ENCODE measurements at regions not wholly inside any gene's neighbourhood (a gene's known extent, or its start where the extent isn't known, plus 50 kb on each side); places are given as distances from the start of the nearest gene placed in this dataset.

DNA sequence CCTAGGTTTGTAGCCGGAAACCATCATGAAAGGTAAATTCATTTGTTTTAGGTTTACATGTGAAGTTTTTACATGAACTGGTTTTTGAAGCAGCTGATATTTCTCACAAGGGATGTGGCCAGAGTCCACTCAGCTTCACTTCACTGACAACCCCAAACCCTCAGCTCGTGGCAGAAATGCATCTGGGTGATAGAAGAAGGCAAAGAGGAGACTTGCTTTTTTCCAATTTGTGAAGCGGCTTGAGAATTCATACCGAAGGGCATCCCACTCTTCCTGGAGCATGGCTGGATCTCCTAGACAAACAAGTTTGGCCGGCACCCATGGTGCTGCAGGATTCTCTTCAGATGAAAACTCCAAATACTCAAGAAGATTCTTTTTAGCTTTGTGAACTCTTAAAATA is 392.8 kb upstream of the CNR1 start:
- DNase-seq = no peak

- DNase-seq = no peak
Observed at GRCh38 chr6:88556663-88557062, 390.5 kb upstream of the CNR1 start.

- DNase-seq = no peak
Observed at GRCh38 chr6:88548891-88549505, 382.9 kb upstream of the CNR1 start.

DNA sequence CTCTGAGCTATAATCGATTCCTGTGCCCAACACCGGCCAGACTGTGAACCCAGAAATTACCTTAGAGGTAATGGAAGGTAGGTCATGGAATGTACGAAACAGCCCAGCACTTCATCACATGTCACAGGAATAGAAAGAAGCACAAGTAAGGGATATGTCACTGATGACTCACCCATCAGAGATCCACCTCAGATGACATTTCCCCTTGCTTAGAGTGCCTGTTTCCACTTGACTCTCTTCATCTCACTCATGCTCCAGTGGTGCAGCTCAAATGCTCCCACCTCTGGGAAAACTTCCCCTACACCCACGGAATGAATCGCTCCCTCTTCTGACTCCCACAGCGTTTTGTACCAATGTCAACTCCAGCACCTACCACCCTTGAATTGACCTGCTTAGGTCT is 381.6 kb upstream of the CNR1 start:
- peak in 1 of 4 experiments; percentile 2 for DNase-seq

DNA sequence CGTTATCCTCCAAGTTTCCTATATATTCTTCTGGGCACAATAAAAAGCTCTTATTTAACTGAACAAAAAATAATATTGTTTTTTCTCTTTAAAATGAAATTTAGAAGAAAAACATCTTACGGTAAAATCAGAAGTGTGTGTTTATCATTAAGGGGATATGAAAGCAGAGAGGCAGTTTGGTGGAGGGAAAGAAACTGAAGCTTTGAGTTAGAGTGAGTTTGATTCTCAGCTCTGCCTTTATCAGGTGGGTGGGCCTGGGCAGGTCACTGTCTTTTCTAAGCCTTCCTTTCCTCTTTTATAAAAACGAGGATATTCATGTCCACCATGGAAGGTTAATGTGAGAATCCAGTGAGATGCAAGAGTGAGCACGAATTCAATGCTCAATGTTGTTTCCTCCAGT is 379.8 kb upstream of the CNR1 start:
- no peak for DNase-seq

GRCh38 chr6:88544986-88545612 is 379.0 kb upstream of the CNR1 start:
- no peak for DNase-seq

- DNase-seq = no peak
Observed at GRCh38 chr6:88539295-88539764, 373.2 kb upstream of the CNR1 start.

- no peak for DNase-seq
Observed at GRCh38 chr6:88538840-88539239, 372.7 kb upstream of the CNR1 start.

GRCh38 chr6:88538130-88538706 is 372.1 kb upstream of the CNR1 start:
- DNase-seq = peak in 3 of 4 experiments; percentile 6 to 23 (median 22)

- DNase-seq = no peak
Observed at GRCh38 chr6:88536071-88536625, 370.0 kb upstream of the CNR1 start.

DNA sequence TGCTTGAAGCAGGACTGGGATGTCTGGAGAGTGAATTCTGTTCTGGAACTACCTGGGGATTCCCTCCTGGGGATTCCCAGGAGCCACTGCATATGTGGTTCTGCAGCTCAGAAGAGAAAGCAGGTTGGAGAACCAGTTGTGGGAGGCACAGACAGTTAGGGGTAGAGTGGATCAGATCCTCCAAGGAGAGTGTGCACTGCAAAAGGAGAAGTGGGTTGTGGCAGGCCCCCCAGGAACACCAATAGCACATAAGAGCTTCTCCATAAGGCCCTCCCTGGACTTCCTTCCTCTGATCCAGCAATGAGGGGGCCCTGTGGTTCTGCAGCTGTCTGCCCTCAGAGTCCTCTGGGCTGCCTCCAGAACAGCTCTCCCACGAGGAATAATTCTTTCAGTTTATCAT is 369.2 kb upstream of the CNR1 start:
- peak; percentile 19 to 36 (median 28) for DNase-seq

GRCh38 chr6:88532241-88532860 is 366.2 kb upstream of the CNR1 start:
- no peak for DNase-seq

- no peak for DNase-seq
Observed at GRCh38 chr6:88529726-88530125, 363.6 kb upstream of the CNR1 start.

- DNase-seq = no peak
Observed at GRCh38 chr6:88520445-88520844, 354.3 kb upstream of the CNR1 start.

GRCh38 chr6:88520017-88520338 is 353.8 kb upstream of the CNR1 start:
- DNase-seq = no peak

DNA sequence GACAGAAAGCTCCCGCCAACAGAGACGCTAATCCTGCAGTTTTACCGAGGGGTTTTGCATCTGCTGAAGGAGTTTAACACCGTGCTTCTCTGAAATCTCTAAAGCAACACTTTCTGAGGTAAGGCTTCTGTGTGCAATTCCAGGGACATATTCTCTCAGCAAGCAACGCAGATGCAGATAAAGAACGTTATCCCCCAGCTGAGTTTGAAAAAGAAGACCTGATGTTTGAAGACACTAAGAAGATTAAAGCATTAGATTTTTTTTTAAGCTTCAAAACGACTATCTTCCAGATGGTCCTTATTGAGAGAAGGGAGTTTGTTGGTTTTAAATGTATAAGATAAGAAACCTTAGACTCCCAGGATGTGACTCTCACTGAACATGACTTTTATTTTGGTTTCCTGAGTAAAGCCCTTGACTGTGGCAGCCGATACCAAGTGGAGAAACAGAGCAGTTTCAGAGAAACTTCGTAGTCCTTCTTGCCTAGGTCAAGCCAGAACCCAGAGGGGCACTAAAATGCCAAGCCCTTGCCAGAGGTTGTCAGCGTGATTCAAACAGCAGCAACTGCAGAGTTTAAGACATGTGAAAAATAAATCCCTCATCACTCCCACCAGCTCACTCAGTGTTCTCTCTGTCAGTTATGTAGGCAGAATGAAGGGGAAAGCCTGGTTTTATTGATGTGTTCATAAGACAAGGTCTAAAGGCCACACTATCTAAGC is 353.3 kb upstream of the CNR1 start:
- DNase-seq = no peak

- no peak for DNase-seq
Observed at GRCh38 chr6:88517737-88518136, 351.6 kb upstream of the CNR1 start.

DNA sequence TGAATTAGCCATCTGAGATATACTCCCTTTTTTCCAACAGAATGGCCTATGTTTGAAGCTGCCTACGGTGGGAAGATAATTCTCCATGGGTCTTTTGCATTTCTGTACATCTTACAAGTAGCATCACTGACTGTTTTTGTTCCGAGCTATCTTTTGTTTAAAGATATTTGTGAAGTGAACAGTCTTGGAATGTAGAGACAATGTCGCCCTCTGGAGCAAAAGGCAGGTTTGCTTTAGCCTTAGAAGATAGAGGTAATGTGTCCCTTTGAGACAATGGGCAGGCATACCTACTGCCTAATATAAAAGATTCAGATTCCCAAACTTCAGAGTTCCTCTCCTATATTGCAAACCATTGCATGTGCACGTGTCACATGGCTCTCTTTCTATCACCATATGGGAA is 347.8 kb upstream of the CNR1 start:
- DNase-seq = no peak

- DNase-seq = peak; percentile 26 to 75 (median 62)
Observed at GRCh38 chr6:88513471-88513870, 347.3 kb upstream of the CNR1 start.

GRCh38 chr6:88512951-88513350 is 346.8 kb upstream of the CNR1 start:
- DNase-seq = no peak

DNA sequence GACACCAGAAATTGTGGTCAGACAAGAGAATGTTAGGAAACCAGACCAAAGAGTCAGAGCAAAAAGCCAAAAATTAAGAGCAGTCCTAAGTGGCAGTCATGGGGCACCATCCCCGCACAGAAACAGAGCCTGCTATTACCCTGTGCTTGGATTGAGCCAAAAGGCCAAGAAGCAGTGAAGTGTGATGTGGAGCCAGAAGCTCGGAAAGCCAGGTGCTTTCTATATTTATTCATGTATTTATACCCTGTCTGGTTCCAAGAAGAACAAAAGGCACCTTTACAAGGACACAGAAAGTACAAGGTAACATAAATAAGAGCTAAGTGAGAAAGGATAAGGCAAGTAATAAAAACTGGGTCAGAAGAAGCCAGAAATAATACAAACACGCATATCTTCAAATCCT is 336.2 kb upstream of the CNR1 start:
- DNase-seq = no peak

- DNase-seq = no peak
Observed at GRCh38 chr6:88499845-88500699, 333.9 kb upstream of the CNR1 start.

Data from suppressor macrophage (primary cell).